Activated T-cell treated with anti-CD3 and anti-CD28 coated beads, Interleukin-2, amount 50 U/mL, for 72 hours (primary cell): ENCODE measurements at regions not wholly inside any gene's neighbourhood (a gene's known extent, or its start where the extent isn't known, plus 50 kb on each side); places are given as distances from the start of the nearest gene placed in this dataset.

Experiments used
- ATAC-seq, 2 donors: fragments of 150-1000 bp; cut with Tn5 transposase; replicated peaks in 1 of 2; 2 replicates each; pipeline ENCODE4 v1.10.0; 2021; ENCODE audit warnings: moderate library complexity in 2 of 2, mild to moderate bottlenecking in 1 of 2
- DNase-seq, 2 donors: peaks; one replicate each; pipeline ENCODE4 v3.0.0; 2021 to 2022; ENCODE audit warnings: mixed read lengths in 1 of 2
- H3K27ac Mint-ChIP-seq: one replicate; pipeline ENCODE4 v1.8.0; 2022; ENCODE audit warnings: mild to moderate bottlenecking, moderate library complexity, mixed read lengths
- H3K27me3 Mint-ChIP-seq: one replicate; pipeline ENCODE4 v1.8.0; 2022; ENCODE audit warnings: low read depth, mixed read lengths
- H3K36me3 Mint-ChIP-seq, 2 donors: one replicate each; pipeline ENCODE4 v1.8.0; 2022; ENCODE audit warnings: mixed read lengths in 2 of 2, mild to moderate bottlenecking in 1 of 2; ENCODE audit not compliant: insufficient read depth in 2 of 2
- H3K4me1 Mint-ChIP-seq: one replicate; pipeline ENCODE4 v1.8.0; 2022; ENCODE audit warnings: low read depth, mixed read lengths
- H3K4me3 Mint-ChIP-seq, 2 donors: one replicate each; pipeline ENCODE4 v1.8.0; 2022; ENCODE audit warnings: mild to moderate bottlenecking in 2 of 2, mixed read lengths in 2 of 2, moderate library complexity in 2 of 2
- H3K9me3 Mint-ChIP-seq, 2 donors: one replicate each; pipeline ENCODE4 v1.8.0; 2022; ENCODE audit warnings: mixed read lengths in 2 of 2

DNA sequence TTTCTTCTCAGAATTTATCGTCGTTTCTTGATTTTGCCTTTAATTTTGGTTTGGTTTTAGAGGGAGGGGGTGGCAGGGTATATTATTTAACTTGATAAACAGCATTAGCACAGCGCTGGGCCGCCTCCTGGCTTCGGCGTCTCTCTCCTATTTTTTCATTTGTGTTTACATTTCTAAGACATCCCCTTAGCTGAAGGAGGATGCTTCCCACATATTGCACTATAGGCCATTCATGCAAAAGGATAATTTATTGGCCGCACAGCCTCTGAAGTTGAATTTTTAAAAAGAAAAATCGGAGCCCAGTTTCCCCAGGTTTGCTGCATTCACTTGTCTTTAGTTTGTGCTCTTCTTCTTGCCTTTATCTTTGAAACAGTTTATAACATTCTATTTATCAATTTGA is 497.4 kb upstream of the ZFHX3 start:
- Mint-ChIP-seq H3K27me3 (peaks cover 51% of the 10 kb centered on the region), H3K4me1 (no peaks in the 10 kb centered on the region), H3K9me3 (no peaks in the 10 kb centered on the region), H3K36me3 (no peaks in the 10 kb centered on the region), H3K27ac (no peak overlapping the region), H3K4me3 (no peak overlapping the region)
- DNase-seq (no peak), ATAC-seq (no peak)

DNA sequence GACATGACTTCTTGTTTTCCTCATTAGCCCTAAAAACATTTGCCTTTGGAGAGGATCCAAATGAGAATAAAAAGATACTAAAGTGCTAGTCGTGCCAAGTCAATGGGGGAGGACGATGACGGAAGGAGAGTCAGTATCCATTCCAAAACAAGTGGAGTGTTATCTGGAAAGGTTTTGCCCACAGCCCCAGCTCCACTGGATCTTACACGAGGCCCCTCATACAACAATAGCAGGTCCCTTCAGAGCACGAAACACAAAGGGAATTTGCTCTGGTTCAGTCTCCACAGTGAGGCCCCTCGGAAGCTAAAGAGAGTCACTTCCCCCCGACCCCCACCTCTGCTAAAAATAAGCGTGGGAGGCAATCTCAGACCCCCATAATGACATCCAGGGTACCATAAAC is 496.9 kb upstream of the ZFHX3 start:
- Mint-ChIP-seq H3K27ac (no peak overlapping the region), H3K4me1 (no peaks in the 10 kb centered on the region), H3K27me3 (peaks cover 51% of the 10 kb centered on the region), H3K9me3 (no peaks in the 10 kb centered on the region), H3K36me3 (no peaks in the 10 kb centered on the region), H3K4me3 (no peak overlapping the region)
- ATAC-seq (no peak), DNase-seq (no peak)

DNA sequence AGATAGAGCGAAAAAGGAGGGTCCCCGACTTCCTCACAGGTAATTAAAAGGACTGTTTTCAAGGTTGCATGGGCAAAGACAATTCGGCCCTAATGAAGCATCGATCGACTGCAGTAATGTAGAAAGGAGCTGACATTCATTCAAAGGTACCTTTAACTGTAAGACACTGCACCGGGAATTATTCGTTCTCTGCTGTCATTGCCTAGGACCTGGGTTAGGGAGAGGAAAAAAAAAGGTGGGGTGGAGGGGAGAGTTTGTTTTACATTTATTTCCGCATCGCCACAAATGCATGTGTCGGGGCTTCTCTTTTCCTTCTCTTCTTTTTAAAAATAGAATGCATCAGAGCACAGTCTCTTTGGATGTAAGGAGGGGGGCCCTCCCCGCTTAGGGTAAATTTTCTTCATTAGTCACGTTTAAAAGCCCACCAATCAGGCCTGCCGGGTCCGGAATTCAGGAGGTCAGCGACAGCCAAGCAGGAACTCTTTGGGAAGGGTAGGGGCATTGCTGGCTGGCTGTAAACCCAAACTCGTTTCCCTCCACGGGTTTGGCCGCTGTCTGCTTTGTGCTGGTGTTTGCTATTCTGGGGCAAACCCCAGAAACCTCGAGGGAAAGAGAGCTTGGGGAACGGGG is 496.2 kb upstream of the ZFHX3 start:
- DNase-seq (no peak), ATAC-seq (no peak)
- Mint-ChIP-seq H3K27ac (no peak overlapping the region), H3K27me3 (peaks cover 51% of the 10 kb centered on the region), H3K4me3 (no peak overlapping the region), H3K9me3 (no peaks in the 10 kb centered on the region), H3K4me1 (no peaks in the 10 kb centered on the region), H3K36me3 (no peaks in the 10 kb centered on the region)

DNA sequence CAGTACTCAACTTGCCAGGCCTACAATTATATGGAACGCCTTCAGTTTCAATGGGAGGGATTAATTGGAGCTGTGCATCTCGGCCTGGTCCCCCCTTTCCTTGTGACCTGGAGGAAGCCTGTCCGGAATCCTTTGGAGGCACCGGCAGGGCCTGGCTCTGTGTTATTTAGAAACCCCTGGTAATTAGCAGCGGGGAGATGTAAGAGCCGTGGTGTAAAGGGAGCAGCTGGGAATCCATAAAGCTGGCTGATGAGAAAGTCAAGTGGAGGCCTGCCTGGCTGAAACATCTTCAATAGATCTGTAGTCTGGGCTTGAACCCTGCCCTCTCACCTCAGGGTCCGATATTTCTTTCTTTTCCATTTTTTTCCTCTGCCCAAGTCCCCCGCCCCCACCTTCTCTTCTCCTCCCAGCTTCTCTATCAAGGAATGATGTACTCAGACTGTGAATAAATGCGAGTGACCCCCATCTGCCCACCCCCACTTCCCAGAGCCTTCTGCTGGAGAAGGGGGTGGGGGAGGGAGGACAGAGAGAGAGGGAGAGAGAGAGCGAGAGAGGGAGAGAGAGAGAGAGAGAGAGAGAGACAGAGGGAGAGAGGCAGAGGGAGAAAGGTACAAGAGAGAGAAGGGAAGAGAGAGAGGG is 495.5 kb upstream of the ZFHX3 start:
- ATAC-seq, result no peak
- H3K36me3 Mint-ChIP-seq, result no peaks in the 10 kb centered on the region
- H3K4me1 Mint-ChIP-seq, result no peaks in the 10 kb centered on the region
- DNase-seq, result no peak
- H3K4me3 Mint-ChIP-seq, result no peak overlapping the region
- no peaks in the 10 kb centered on the region for H3K9me3 Mint-ChIP-seq
- H3K27ac Mint-ChIP-seq, result no peak overlapping the region
- peaks cover 51% of the 10 kb centered on the region for H3K27me3 Mint-ChIP-seq

DNA sequence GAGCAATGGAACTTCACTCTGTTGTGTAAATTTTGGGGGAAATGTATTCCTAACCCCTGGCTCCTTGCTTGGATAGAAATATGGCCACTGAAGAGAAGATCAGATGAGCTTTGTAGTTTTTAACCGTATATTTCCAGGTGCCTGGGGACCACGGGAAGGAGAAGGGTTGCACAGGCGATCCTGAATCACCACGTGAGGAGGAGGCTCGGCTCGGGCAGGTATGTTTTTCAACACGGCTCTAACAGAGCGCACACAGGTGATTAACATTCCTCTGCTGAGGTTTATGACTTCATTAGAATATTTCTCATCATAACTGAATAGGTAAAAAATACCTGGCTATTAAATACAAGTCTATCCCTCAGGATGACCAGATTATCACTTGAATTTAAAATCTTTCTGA is 495.0 kb upstream of the ZFHX3 start:
- H3K9me3 Mint-ChIP-seq, result no peaks in the 10 kb centered on the region
- H3K36me3 Mint-ChIP-seq, result no peaks in the 10 kb centered on the region

DNA sequence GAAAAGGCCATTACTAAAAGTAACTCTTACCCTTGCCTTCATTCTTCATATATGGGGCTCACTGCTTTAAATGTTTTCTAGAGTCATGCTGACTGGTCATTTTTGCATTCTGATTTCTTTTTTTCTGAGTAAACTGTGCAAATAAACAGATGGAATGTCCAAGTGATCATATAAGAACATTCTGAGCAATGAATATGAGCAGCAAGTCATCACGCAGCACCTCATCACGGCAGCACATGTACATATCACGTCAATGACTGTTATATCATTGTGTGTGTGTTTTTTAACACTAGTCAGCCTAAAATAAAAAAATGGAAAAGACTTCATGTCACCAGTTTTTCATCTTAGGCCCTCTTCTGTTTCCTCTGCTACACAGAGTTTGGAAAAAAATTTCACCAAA is 490.0 kb upstream of the ZFHX3 start:
- no peak for ATAC-seq
- Mint-ChIP-seq H3K4me3 (no peak overlapping the region), H3K9me3 (peaks cover 0 to 4% of the 10 kb centered on the region in 2 donors)

More for the DNA sequence above, 495.0 kb upstream of the ZFHX3 start:
- DNase-seq (no peak), ATAC-seq (no peak)
- Mint-ChIP-seq H3K27me3 (peaks cover 47% of the 10 kb centered on the region), H3K27ac (no peak overlapping the region), H3K4me3 (no peak overlapping the region), H3K4me1 (no peaks in the 10 kb centered on the region)

DNA sequence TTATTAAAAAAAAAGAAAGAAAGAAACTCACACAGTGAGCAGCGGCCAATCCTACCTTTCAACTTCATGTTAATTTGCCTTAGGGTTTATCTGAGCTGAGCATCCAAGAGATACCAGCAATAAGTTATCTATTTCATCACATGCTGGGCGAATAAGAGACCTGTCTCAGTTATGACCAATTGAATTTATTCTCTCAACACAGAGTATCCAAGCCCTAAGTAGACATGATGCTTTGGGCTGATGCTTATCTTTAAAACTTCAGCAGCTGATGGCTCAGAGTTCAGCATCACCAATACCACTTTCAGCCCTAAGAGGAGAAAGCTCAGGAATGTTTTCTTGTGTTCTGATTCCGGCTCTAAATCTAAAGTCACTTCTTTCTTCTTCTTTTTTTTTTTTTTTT is 489.0 kb upstream of the ZFHX3 start:
- ATAC-seq (no peak), DNase-seq (no peak)
- Mint-ChIP-seq H3K9me3 (peaks cover 0 to 5% of the 10 kb centered on the region in 2 donors), H3K36me3 (no peaks in the 10 kb centered on the region), H3K27me3 (no peaks in the 10 kb centered on the region), H3K4me1 (no peaks in the 10 kb centered on the region), H3K4me3 (no peak overlapping the region), H3K27ac (no peak overlapping the region)

More for the DNA sequence above, 490.0 kb upstream of the ZFHX3 start:
- no peak for DNase-seq
- Mint-ChIP-seq H3K27ac (no peak overlapping the region), H3K4me1 (no peaks in the 10 kb centered on the region), H3K36me3 (no peaks in the 10 kb centered on the region), H3K27me3 (peaks cover 6% of the 10 kb centered on the region)

DNA sequence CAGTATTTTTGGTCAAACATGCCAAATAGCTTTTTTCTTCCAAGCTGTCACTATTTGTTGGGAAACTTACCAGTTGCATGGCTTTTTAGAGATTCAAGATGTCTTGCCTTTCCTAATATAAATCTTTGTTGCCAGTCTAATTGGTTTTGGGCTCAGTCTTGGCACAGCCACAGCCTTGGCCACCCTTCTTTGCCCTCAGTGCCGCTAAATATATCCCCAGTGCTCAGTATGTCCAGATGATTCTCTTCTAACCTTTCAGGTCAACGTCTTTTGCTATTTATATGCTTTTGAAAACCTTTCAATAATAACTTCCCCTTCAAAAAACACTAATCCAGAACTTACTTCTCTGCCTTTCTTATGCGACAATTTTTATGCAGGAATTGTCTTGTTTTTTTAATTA is 483.1 kb upstream of the ZFHX3 start:
- H3K36me3 Mint-ChIP-seq, result no peaks in the 10 kb centered on the region
- no peak for ATAC-seq

DNA sequence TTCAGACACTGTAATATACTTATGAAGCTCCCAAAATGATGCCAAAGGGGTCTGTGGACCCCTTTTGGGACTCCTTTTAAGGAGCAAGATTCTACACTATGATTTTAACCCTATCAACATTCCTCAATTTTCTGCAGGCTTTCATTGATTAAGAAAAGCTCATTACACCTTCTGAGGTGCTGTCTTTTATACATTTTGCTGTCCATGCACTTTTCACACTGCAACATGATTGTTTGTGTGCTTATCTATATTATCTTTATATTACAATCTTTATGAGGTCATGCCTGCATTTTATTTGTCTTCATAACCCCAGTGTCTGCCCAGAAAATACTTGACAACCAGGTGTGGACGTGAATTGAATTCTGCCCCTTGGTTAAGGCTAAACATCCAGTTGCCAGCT is 482.6 kb upstream of the ZFHX3 start:
- Mint-ChIP-seq H3K36me3 (no peaks in the 10 kb centered on the region), H3K4me3 (no peak overlapping the region), H3K9me3 (peaks cover 0 to 5% of the 10 kb centered on the region in 2 donors), H3K27me3 (no peaks in the 10 kb centered on the region), H3K4me1 (no peaks in the 10 kb centered on the region), H3K27ac (no peak overlapping the region)
- ATAC-seq (no peak), DNase-seq (no peak)

More for the DNA sequence above, 483.1 kb upstream of the ZFHX3 start:
- no peak overlapping the region for H3K4me3 Mint-ChIP-seq
- no peaks in the 10 kb centered on the region for H3K27me3 Mint-ChIP-seq
- H3K9me3 Mint-ChIP-seq, result peaks cover 0 to 5% of the 10 kb centered on the region in 2 donors
- no peak overlapping the region for H3K27ac Mint-ChIP-seq
- DNase-seq, result no peak
- no peaks in the 10 kb centered on the region for H3K4me1 Mint-ChIP-seq

DNA sequence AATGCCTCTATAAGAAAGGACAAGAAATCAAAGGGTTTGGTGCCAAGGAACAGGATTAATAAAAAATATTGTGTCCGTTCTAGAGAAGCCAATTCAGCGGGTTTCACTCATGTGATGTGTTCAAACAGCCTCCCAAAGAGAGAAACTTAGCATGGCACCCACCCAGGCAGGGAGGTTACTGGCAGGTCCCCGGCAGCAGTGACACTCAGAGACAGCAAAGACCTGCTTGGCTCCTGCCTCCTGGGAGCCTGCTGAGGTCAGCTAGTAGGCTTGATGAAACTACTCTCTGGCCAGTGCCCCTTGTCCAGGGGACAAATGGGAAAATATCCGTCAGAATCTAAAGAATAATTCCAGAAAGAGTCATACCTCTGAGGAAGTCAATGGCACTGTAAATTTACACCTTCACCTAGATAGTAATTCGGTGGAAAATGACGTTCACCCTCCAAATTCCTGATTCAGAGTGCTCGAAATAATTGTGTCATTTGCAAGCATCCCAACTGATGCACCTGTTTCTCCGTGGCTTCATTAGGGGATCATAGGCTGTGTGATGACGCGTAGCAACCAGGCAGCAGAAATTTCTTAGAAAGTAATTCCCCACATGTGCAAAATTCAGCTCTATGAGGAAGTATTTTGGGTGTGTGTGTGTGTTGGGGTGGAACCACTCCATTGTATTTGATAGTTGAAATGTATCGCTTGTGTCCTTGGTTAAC is 481.5 kb upstream of the ZFHX3 start:
- Mint-ChIP-seq H3K4me3 (no peak overlapping the region), H3K27ac (no peak overlapping the region), H3K9me3 (peaks cover 0 to 5% of the 10 kb centered on the region in 2 donors), H3K27me3 (no peaks in the 10 kb centered on the region), H3K36me3 (no peaks in the 10 kb centered on the region), H3K4me1 (no peaks in the 10 kb centered on the region)
- ATAC-seq, result no peak
- no peak for DNase-seq

DNA sequence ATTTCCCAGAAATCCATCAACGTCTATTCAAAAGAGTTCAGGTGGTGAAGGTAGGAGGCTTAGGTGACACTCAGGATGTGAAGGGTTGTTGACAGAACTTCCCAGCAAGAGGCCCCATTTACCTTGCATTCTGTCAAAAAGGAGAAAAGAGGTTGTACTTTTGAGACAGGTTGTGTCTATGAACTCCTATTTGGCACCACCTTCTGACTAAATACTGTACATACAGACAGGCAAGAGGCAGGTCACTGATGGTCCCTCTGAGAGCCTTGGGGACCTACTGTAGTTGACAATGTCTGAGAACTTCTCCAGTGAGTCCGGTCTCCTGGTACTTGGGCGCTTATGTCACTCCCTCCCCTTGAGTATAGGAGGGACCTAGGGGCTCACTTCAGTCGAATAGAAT is 479.3 kb upstream of the ZFHX3 start:
- Mint-ChIP-seq H3K27me3 (no peaks in the 10 kb centered on the region), H3K9me3 (no peaks in the 10 kb centered on the region), H3K36me3 (peaks cover 0 to 3% of the 10 kb centered on the region in 2 donors), H3K4me1 (no peaks in the 10 kb centered on the region), H3K4me3 (no peak overlapping the region), H3K27ac (no peak overlapping the region)
- DNase-seq (no peak), ATAC-seq (no peak)

DNA sequence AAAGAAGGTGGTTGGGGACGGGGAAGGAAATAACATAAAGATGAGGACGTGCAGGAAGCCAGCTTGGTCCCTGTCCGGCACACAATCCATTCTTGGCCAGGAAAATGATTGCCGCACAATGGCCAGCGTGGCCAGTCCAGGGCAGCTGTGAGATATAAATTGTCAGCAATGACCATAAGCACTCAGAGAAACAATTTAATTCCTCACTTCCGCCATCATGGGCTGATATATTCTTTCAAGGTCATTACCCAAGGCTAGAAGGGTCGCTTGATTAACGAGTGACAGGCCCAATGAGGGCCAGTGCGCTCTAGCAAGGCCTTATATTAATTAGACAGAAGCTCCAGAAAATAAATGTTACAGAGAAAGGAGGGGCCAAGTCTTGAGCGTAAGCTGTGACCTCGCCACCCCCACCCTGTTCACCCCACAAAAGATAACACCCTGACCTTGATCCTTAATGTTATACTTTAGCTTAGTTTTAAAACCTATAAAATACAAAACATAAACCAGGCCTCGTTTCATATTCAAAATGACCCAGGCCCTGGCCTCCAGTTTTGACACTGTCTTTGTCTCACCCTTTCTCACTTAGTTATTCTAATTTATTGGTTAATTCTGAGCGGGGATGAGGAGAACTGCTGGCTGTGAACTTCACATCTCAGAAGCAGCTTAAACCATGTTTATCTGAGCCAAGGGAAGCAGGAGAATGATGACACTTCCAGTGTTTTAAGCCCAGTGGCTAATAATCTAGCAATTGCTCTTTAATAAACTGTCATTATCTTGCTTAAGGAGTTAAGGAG is 478.3 kb upstream of the ZFHX3 start:
- ATAC-seq (no peak), DNase-seq (no peak)
- no peak overlapping the region for H3K4me3 Mint-ChIP-seq
- peaks cover 0 to 3% of the 10 kb centered on the region in 2 donors for H3K36me3 Mint-ChIP-seq
- H3K9me3 Mint-ChIP-seq, result no peaks in the 10 kb centered on the region
- H3K27ac Mint-ChIP-seq, result no peak overlapping the region
- H3K4me1 Mint-ChIP-seq, result no peaks in the 10 kb centered on the region
- H3K27me3 Mint-ChIP-seq, result no peaks in the 10 kb centered on the region

DNA sequence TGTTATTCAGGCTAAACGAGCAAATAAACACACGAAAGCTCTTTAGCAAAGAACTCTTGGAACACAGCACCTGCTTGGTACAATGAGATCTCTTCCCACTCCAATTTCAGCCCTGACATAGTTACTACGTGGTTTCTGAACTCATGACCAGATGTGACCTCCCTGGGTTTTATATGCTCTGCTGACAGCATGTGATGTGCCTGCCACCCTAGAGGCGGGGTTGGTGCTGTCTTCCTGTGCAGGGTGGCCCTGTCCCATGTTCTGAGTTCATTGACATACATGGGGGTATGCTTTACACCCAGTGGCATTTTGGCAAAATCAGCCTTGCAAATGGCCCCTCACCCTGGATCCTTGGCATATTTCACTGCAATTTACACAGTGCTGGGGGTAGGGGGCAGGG is 475.3 kb upstream of the ZFHX3 start:
- H3K9me3 Mint-ChIP-seq, result no peaks in the 10 kb centered on the region
- no peak overlapping the region for H3K4me3 Mint-ChIP-seq
- peaks cover 0 to 3% of the 10 kb centered on the region in 2 donors for H3K36me3 Mint-ChIP-seq
- no peaks in the 10 kb centered on the region for H3K27me3 Mint-ChIP-seq
- no peak overlapping the region for H3K27ac Mint-ChIP-seq
- DNase-seq, result no peak
- ATAC-seq, result no peak
- no peaks in the 10 kb centered on the region for H3K4me1 Mint-ChIP-seq
